AG09309 (cell line): ENCODE measurements at regions not wholly inside any gene's neighbourhood (a gene's known extent, or its start where the extent isn't known, plus 50 kb on each side); places are given as distances from the start of the nearest gene placed in this dataset.

Experiments
- DNase-seq: peaks from one replicate; pipeline ENCODE4 v3.0.0-alpha.2; 2010; ENCODE audit warnings: low read depth
- H3K4me3 ChIP-seq: 2 replicates; pipeline ENCODE4 v1.5.1; 2011; ENCODE audit warnings: mild to moderate bottlenecking, low read depth, low read length, moderate library complexity; ENCODE audit not compliant: control insufficient read depth
- CTCF ChIP-seq: IDR thresholded peaks from 2 replicates; pipeline ENCODE4 v1.5.1; 2011; ENCODE audit warnings: mild to moderate bottlenecking, low read depth, low read length, inconsistent platforms; ENCODE audit not compliant: insufficient read depth, control insufficient read depth; ENCODE audit errors: missing control alignments

GRCh38 chr2:12219761-12220160 is 473.3 kb downstream of the LPIN1 start:
- no peak for DNase-seq
- TF ChIP-seq CTCF: no peak
- no peak overlapping the region for H3K4me3 ChIP-seq

GRCh38 chr2:12221584-12221983 is 475.2 kb downstream of the LPIN1 start:
- no peak for TF ChIP-seq CTCF
- no peak overlapping the region for H3K4me3 ChIP-seq
- DNase-seq: no peak

- DNase-seq: no peak
- H3K4me3 ChIP-seq: no peak overlapping the region
- TF ChIP-seq CTCF: no peak
Measured at GRCh38 chr2:12222554-12222953, 476.1 kb downstream of the LPIN1 start.

GRCh38 chr2:12223732-12224131 is 477.3 kb downstream of the LPIN1 start:
- H3K4me3 ChIP-seq: no peak overlapping the region
- no peak for DNase-seq
- no peak for TF ChIP-seq CTCF

- TF ChIP-seq CTCF: no peak
- H3K4me3 ChIP-seq: no peak overlapping the region
- DNase-seq: no peak
Measured at GRCh38 chr2:12226653-12227052, 480.2 kb downstream of the LPIN1 start.

GRCh38 chr2:12227941-12228608 is 481.6 kb downstream of the LPIN1 start:
- DNase-seq: peak; percentile 62
- no peak overlapping the region for H3K4me3 ChIP-seq
- TF ChIP-seq CTCF: peak; percentile 3
